Epidermal melanocyte (primary cell): ENCODE measurements at regions not wholly inside any gene's neighbourhood (a gene's known extent, or its start where the extent isn't known, plus 50 kb on each side); places are given as distances from the start of the nearest gene placed in this dataset.

Source experiments
- DNase-seq: peaks from one replicate; pipeline ENCODE4 v3.0.0; 2011; ENCODE audit warnings: low spot score; ENCODE audit not compliant: insufficient read length

DNA sequence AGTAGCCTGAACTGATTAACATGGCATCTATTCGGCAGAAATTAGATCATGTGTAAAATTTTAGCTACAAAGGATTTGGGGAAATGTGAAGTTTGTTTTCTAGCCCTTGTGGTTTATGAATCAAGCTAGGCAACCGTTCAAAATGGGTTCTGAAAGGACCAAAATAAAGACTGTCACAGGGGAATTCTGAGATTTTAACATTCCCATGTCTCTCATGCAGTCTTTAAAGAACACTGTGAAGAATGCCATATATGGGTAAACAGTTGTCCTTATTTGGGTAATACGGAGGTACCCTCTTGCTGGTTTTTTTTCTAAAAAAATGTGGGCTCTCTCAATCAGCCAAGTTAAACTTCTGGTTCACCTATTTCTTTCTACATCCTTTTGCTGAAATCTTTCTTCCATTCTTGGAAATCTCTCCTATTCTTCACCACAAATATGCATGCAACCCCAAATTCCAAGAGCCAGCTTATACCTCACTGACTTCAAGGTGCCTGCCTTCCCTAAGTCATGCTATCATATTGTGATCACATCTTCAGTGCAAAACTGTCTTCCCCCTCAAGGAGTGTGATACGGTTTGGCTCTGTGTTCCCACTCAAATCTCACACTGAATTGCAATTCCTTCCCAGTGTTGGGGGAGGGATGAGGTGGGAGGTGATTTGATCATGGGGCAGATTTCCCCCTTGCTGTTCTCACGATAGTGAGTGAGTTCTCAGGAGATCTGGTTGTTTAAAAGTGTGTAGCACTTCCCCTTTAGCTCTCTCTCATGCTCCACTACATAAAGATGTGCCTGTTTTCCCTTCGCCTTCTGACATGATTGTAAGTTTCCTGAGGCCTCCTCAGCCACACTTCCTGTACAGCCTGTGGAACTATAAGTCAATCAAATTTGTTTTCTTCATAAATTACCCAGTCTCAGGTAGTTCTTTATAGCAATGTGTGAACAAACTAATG is 308.7 kb downstream of the TTLL7 start:
- DNase-seq, result no peak

DNA sequence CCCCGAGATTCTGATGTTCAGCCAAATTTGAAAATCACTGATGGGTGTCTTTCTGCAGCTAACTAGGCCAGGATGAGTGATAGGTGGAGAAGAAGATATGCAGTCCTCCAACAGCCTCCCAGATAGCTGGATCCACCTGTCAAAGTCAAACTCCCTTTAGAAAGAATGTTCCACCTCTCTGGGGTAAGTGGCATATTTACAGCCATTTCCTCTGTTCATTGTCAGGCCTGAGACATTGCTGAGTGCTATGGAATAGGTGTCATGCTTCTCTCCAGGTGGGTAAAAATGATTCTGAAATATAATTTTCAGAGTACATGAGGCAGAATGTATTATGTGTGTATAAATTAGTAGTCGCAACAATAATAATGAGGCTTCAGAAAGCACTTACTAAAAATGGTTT is 316.8 kb downstream of the TTLL7 start:
- DNase-seq, result no peak

GRCh38 chr1:83676106-83676505 is 322.8 kb downstream of the TTLL7 start:
- DNase-seq, result no peak

- DNase-seq, result no peak
Observed at GRCh38 chr1:83673312-83673711, 325.6 kb downstream of the TTLL7 start.

DNA sequence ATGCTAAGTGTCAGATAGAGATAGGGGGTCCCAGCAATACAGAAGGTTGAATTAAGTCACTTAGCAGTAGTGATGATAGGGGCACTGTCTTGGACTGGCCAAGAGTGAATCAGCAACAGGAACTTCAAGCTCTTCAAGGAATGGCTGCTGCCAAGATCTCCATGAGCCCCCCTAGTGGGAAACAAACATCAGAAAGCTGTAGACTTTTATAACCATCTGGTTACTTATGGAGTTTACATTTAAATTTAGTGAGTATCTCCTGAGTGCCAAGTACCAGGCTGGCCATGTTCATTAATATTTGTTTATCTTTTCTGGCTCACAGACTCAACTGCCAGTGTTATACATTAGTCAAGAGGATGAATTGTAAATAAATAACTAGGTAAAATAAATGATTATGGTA is 327.3 kb downstream of the TTLL7 start:
- no peak for DNase-seq

GRCh38 chr1:83670909-83671565 is 327.9 kb downstream of the TTLL7 start:
- DNase-seq, result no peak

DNA sequence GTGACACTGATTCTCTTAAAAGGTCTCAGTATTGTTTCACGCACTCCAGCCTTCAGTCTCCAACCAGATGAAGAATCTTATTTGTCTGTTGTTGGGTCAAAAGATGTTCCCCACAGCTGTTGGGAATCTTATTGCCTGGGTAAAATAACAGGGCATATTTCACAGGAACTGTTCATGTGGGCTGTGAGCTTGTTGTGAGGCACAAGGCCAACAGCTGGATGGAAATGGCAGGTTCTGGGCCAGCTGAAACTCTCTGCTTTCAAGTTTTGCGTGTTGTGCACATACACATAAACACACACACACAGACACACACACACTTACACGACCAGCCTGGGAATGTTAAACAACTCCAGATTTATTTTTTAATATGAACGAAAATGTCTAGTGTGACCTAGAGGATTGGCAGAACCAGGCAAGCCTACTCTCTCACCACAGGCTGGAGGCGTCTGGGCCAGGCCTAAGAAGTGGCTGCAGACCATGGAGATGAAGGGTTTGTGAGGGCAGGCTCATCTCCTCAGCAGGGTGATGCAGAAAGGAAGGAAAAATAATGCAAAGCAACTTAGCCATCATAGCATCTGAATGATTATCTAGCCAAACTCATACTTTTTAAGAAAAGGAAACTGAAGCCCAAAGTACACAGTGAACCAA is 357.0 kb downstream of the TTLL7 start:
- DNase-seq, result peak; percentile 23

- DNase-seq, result peak; percentile 30
Observed at GRCh38 chr1:83641206-83641658, 357.7 kb downstream of the TTLL7 start.

DNA sequence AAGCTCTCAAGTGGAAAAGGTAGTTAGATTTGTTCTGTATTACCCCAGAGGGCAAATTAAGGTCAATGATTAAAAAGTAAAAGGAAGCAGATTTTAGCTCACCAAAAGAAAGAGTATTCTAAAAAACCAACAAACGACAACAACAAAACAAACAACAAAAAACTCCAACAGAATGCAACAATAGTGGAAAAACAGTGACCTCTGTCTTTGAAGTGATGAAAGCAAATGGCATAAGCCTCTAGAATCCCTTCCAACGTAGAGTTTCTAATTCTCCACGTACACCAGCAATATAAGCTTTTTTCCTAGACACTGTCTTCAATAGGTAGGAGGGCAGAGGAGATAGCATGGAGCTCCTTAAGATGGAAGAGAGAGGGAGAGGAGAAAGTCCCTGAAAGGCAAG is 359.1 kb downstream of the TTLL7 start:
- DNase-seq, result no peak

DNA sequence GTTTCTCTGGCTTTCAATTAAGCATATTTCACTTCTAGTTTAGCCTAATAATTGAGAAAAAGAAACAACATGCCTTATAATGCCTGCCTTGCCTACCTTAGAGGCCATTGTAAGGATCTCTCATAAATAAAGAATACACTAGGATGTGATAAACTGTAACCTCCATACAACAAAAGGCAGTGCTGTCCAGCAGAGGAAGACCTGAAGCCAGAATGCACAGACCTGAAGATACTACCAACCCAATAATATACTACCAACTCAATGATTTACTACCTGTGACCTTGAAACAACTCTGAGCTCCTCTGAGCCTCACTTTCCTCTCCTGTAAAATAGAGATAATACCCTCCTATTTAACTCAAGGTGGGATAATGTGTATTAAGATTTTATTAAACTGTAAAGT is 361.3 kb downstream of the TTLL7 start:
- DNase-seq, result no peak

GRCh38 chr1:83637009-83637408 is 361.9 kb downstream of the TTLL7 start:
- DNase-seq, result no peak

DNA sequence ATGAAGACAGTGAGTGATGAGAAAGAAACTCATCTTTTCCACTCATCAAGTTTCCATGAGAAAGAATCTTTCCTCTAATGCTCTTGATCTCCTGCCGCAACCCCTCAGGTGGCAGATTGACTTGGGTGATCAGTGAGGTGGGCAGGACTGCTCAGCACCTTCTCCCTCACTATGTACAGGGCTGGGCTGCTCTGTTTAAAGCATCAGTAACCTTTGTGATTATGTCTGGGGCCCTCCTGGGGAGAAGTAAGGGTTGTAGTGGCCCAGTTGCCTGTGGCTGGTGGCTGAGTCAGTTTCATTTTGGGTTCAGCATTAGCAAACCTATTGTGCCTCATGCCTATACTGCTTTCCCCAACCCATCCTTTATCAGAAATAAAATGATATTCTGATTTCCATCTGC is 366.0 kb downstream of the TTLL7 start:
- DNase-seq, result no peak

DNA sequence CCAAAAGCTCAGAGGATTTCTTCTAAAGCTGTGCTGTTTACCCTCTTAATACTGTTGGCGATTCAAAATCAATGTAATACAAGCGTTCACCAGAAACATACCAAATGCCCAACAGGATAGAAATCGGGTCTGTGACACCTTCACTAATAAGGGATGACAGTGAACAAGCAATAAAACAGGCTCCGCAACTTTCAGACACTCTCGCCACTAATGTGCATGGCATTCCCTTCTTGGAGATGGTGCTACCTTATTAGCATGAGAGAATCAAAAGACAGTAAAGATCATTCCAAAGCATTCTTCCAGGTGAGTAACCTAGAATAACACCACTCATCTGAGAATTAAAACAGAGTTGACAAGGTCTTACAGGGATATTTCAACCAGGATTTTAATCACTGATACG is 367.1 kb downstream of the TTLL7 start:
- DNase-seq, result no peak

- no peak for DNase-seq
Observed at GRCh38 chr1:83627045-83627444, 371.9 kb downstream of the TTLL7 start.

DNA sequence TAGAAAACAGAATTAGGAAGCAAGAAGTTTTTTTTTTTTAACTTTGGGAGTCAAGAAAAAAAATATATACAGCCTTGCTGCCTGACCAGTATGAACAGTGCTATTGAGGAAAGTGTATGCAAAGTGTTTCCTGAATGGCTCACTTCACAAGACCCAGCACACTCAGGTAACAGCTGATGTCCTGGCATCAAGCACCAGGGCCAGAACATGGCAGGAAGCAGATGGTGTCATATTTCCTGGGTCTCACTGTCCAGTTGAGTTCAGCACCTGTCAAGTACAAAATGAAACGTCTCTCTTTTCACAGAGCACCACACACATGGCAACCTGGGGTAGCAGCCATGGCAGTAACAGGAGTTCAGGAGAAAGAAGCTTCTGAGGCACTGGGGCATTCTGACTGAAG is 372.3 kb downstream of the TTLL7 start:
- no peak for DNase-seq

DNA sequence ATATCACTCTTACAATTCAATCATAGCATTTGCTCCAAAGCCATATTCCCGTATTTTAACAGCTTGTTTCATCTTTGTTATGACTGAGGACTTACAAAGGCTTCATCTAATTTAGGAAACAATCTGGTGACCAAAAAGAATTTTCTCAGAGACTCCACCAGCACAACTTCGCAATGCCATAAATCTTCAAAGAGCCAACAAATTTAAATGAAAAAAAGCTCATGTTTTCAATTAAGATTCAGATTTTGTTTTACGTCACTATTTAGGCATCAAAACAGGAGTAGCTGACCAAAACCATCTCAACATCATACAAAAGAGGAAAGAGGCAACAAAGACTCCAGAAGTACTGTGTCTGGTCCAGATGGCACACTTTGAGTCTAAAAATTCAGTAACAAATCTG is 373.3 kb downstream of the TTLL7 start:
- DNase-seq, result no peak

DNA sequence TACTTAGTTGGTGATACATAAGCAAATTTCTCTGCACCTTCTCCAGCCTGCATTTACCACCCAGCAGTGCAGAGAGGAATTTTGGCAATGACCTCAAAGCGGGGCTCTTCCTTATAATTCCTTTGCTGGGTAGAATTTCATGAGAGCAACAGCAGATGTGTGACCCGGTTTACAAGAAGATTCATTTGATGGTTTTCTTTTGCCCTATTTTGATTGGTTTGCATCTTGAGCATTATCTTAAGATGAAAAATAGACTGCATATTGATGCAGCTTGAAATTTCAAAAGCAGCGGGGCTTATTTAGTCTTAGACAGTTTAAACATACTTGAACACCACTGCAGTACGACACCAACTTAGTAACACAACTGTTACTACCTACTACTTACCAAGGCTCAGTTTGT is 378.9 kb downstream of the TTLL7 start:
- DNase-seq, result no peak

DNA sequence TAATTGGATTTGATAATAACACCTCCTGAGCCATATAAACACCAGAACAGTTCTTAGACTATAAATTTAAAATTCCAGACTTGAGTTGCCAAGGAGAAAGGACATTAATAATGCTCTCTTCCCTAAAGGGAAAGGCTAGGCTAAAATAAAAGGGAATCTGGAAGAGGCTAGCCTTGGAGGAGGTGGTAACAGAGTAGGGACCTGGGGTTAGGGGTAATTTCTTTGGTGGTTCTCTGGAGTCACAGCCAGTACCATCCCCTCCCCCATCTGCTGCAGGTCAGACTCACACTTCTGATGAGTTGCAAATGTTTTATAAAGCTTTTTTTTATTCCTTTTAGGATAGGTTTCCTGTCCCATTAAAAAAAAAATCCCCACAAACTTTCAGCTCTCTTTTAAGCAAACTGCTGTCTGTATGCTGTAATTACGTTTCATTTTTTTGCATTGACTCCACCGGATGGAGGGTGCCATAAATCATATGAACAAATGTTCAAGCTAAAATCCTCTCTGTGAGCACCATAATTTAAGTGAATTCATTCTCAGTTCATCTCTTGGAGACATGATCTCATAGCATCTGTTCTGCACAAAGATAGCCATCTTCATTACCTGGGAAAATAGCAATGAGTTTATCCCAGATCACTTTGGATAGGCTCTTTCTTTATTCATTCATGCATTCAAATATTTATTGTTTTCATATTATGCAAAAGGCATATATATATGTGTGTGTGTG is 379.6 kb downstream of the TTLL7 start:
- DNase-seq, result no peak

GRCh38 chr1:83617883-83618282 is 381.0 kb downstream of the TTLL7 start:
- DNase-seq, result no peak

- no peak for DNase-seq
Observed at GRCh38 chr1:83615370-83615769, 383.6 kb downstream of the TTLL7 start.

- DNase-seq, result no peak
Observed at GRCh38 chr1:83606416-83606955, 392.4 kb downstream of the TTLL7 start.
